H7 (cell line): ENCODE measurements at regions not wholly inside any gene's neighbourhood (a gene's known extent, or its start where the extent isn't known, plus 50 kb on each side); places are given as distances from the start of the nearest gene placed in this dataset.

Experiments used
- DNase-seq: peaks from one replicate; pipeline ENCODE4 v3.0.0; 2012
- H3K27me3 ChIP-seq: 2 replicates; pipeline ENCODE4 v1.6.0; 2011; ENCODE audit warnings: mild to moderate bottlenecking, low read length; ENCODE audit not compliant: control insufficient read depth, insufficient read depth
- H3K36me3 ChIP-seq: replicated peaks from 2 replicates; pipeline ENCODE4 v1.5.1; 2011; ENCODE audit warnings: low read length; ENCODE audit not compliant: control insufficient read depth, insufficient read depth
- H3K4me3 ChIP-seq: 2 replicates; pipeline ENCODE4 v1.5.1; 2011; ENCODE audit warnings: low read depth, mild to moderate bottlenecking, control low read depth, low read length, moderate library complexity; ENCODE audit not compliant: insufficient read depth

- Histone ChIP-seq H3K27me3 (no peaks in the 10 kb centered on the region), H3K36me3 (no peaks in the 10 kb centered on the region), H3K4me3 (no peak overlapping the region)
- DNase-seq, result no peak
Observed at GRCh38 chr16:7158481-7158880, 174.2 kb upstream of the RBFOX1 start.

GRCh38 chr16:7150230-7150629 lies 182.4 kb upstream of the RBFOX1 start:
- Histone ChIP-seq H3K4me3 (no peak overlapping the region), H3K27me3 (no peaks in the 10 kb centered on the region), H3K36me3 (no peaks in the 10 kb centered on the region)
- no peak for DNase-seq

GRCh38 chr16:7148606-7149005 lies 184.0 kb upstream of the RBFOX1 start:
- no peaks in the 10 kb centered on the region for H3K36me3 ChIP-seq
- no peak for DNase-seq
- no peak overlapping the region for H3K4me3 ChIP-seq
- H3K27me3 ChIP-seq, result no peaks in the 10 kb centered on the region

- no peaks in the 10 kb centered on the region for H3K36me3 ChIP-seq
- H3K27me3 ChIP-seq, result no peaks in the 10 kb centered on the region
- DNase-seq, result no peak
- no peak overlapping the region for H3K4me3 ChIP-seq
Observed at GRCh38 chr16:7140899-7141298, 191.7 kb upstream of the RBFOX1 start.

- DNase-seq, result no peak
- H3K36me3 ChIP-seq, result no peaks in the 10 kb centered on the region
- no peak overlapping the region for H3K4me3 ChIP-seq
- no peaks in the 10 kb centered on the region for H3K27me3 ChIP-seq
Observed at GRCh38 chr16:7137560-7138330, 194.9 kb upstream of the RBFOX1 start.

GRCh38 chr16:7132465-7132864 lies 200.2 kb upstream of the RBFOX1 start:
- Histone ChIP-seq H3K27me3 (no peaks in the 10 kb centered on the region), H3K4me3 (no peak overlapping the region), H3K36me3 (no peaks in the 10 kb centered on the region)
- DNase-seq, result no peak

- Histone ChIP-seq H3K4me3 (no peak overlapping the region), H3K27me3 (no peaks in the 10 kb centered on the region), H3K36me3 (no peaks in the 10 kb centered on the region)
- DNase-seq, result no peak
Observed at GRCh38 chr16:7124701-7125100, 207.9 kb upstream of the RBFOX1 start.

- Histone ChIP-seq H3K36me3 (no peaks in the 10 kb centered on the region), H3K27me3 (no peaks in the 10 kb centered on the region), H3K4me3 (no peak overlapping the region)
- no peak for DNase-seq
Observed at GRCh38 chr16:7124242-7124641, 208.4 kb upstream of the RBFOX1 start.

GRCh38 chr16:7116734-7117133 lies 215.9 kb upstream of the RBFOX1 start:
- Histone ChIP-seq H3K36me3 (no peaks in the 10 kb centered on the region), H3K27me3 (no peaks in the 10 kb centered on the region), H3K4me3 (no peak overlapping the region)
- DNase-seq, result no peak

- Histone ChIP-seq H3K4me3 (no peak overlapping the region), H3K27me3 (no peaks in the 10 kb centered on the region), H3K36me3 (no peaks in the 10 kb centered on the region)
- no peak for DNase-seq
Observed at GRCh38 chr16:7115898-7116297, 216.7 kb upstream of the RBFOX1 start.

- no peak for DNase-seq
- H3K36me3 ChIP-seq, result no peaks in the 10 kb centered on the region
- no peak overlapping the region for H3K4me3 ChIP-seq
- no peaks in the 10 kb centered on the region for H3K27me3 ChIP-seq
Observed at GRCh38 chr16:7113949-7114348, 218.7 kb upstream of the RBFOX1 start.

- DNase-seq, result no peak
- no peaks in the 10 kb centered on the region for H3K27me3 ChIP-seq
- no peaks in the 10 kb centered on the region for H3K36me3 ChIP-seq
- H3K4me3 ChIP-seq, result no peak overlapping the region
Observed at GRCh38 chr16:7113395-7113794, 219.2 kb upstream of the RBFOX1 start.

- Histone ChIP-seq H3K36me3 (no peaks in the 10 kb centered on the region), H3K4me3 (no peak overlapping the region), H3K27me3 (no peaks in the 10 kb centered on the region)
- DNase-seq, result no peak
Observed at GRCh38 chr16:7111265-7111664, 221.4 kb upstream of the RBFOX1 start.

GRCh38 chr16:7107436-7107835 lies 225.2 kb upstream of the RBFOX1 start:
- Histone ChIP-seq H3K4me3 (no peak overlapping the region), H3K36me3 (no peaks in the 10 kb centered on the region), H3K27me3 (no peaks in the 10 kb centered on the region)
- no peak for DNase-seq

- no peaks in the 10 kb centered on the region for H3K27me3 ChIP-seq
- DNase-seq, result no peak
- no peaks in the 10 kb centered on the region for H3K36me3 ChIP-seq
- no peak overlapping the region for H3K4me3 ChIP-seq
Observed at GRCh38 chr16:7103056-7103455, 229.6 kb upstream of the RBFOX1 start.

GRCh38 chr16:7101054-7101453 lies 231.6 kb upstream of the RBFOX1 start:
- no peak for DNase-seq
- no peaks in the 10 kb centered on the region for H3K36me3 ChIP-seq

More at GRCh38 chr16:7101054-7101453, 231.6 kb upstream of the RBFOX1 start:
- H3K27me3 ChIP-seq, result no peaks in the 10 kb centered on the region
- H3K4me3 ChIP-seq, result no peak overlapping the region
